A673 (cell line): ENCODE measurements at regions not wholly inside any gene's neighbourhood (a gene's known extent, or its start where the extent isn't known, plus 50 kb on each side); places are given as distances from the start of the nearest gene placed in this dataset.

ENCODE experiments used
- BruUV-seq: library from RNA; stranded (reverse); fragments of 400-500 nt; replicated peaks from 2 replicates; lab custom pipeline; 2021; lab: Mats Ljungman, UMichigan
- CTCF ChIA-PET: fragments of 300-600 bp; sonication (Branson Sonifier 250); formaldehyde crosslinking; loops from one replicate; lab custom pipeline; 2022; ENCODE audit warnings: antibody characterized with exemption; lab: Charles Lee
- POLR2A ChIA-PET: fragments of 300-600 bp; sonication (Branson Sonifier 250); formaldehyde crosslinking; loops from one replicate; lab custom pipeline; 2022; ENCODE audit warnings: antibody characterized with exemption; ENCODE audit not compliant: low non-redundant PET; lab: Charles Lee
- DNase-seq: peaks from one replicate; pipeline ENCODE4 v3.0.0-alpha.2; 2015; ENCODE audit warnings: low spot score
- H3K27ac ChIP-seq: fragments of 200-600 bp; sonication (generic); 2 replicates; pipeline ENCODE4 v1.5.1; 2016; ENCODE audit warnings: mixed run types, low read depth, mild to moderate bottlenecking, mixed read lengths, antibody characterized with exemption, low read length; ENCODE audit not compliant: poor library complexity, severe bottlenecking
- H3K27me3 ChIP-seq: fragments of 200-600 bp; sonication (generic); replicated peaks from 2 replicates; pipeline ENCODE4 v1.6.1; 2017; ENCODE audit warnings: mixed run types, low read depth, mild to moderate bottlenecking, mixed read lengths, antibody characterized with exemption, low read length; ENCODE audit not compliant: insufficient read depth, poor library complexity
- H3K36me3 ChIP-seq: fragments of 200-600 bp; sonication (generic); 2 replicates; pipeline ENCODE4 v1.6.1; 2016; ENCODE audit warnings: mixed run types, mild to moderate bottlenecking, mixed read lengths, antibody characterized with exemption, low read length; ENCODE audit not compliant: insufficient read depth, poor library complexity, severe bottlenecking
- H3K4me1 ChIP-seq: fragments of 200-600 bp; sonication (generic); 2 replicates; pipeline ENCODE4 v1.6.1; 2017; ENCODE audit warnings: mixed run types, mild to moderate bottlenecking, mixed read lengths, antibody characterized with exemption, low read length; ENCODE audit not compliant: insufficient read depth, poor library complexity, severe bottlenecking
- H3K4me3 ChIP-seq: fragments of 200-600 bp; sonication (generic); 2 replicates; pipeline ENCODE4 v1.5.1; 2016; ENCODE audit warnings: low read depth, mixed run types, mild to moderate bottlenecking, mixed read lengths, low read length; ENCODE audit not compliant: poor library complexity, severe bottlenecking
- H3K9me3 ChIP-seq: fragments of 200-600 bp; sonication (generic); 2 replicates; pipeline ENCODE4 v1.6.1; 2016; ENCODE audit warnings: mixed run types, low read depth, mild to moderate bottlenecking, mixed read lengths, antibody characterized with exemption, low read length; ENCODE audit not compliant: poor library complexity, severe bottlenecking
- CTCF ChIP-seq: fragments of 300-800, 200-600 bp; sonication (generic); conservative IDR thresholded peaks from 2 replicates; pipeline ENCODE4 v1.5.1; 2017; ENCODE audit warnings: low read depth, mild to moderate bottlenecking, antibody characterized with exemption, low read length, moderate library complexity, mixed read lengths
- EZH2 ChIP-seq: fragments of 200-600 bp; sonication (generic); IDR thresholded peaks from 2 replicates; pipeline ENCODE4 v1.6.1; 2017; ENCODE audit warnings: borderline replicate concordance, low read depth, mild to moderate bottlenecking, mixed read lengths, antibody characterized with exemption, low read length; ENCODE audit not compliant: poor library complexity, severe bottlenecking
- intact Hi-C: fragments of 100-400 bp; cut with micrococcal nuclease; formaldehyde crosslinking; loops from one replicate; pipeline ENCODE4 v1.10.0; 2022; ENCODE audit not compliant: unreplicated experiment

- DNase-seq = no peak
- Histone ChIP-seq H3K27me3 (no peaks in the 10 kb centered on the region), H3K27ac (no peak overlapping the region), H3K4me3 (no peak overlapping the region), H3K4me1 (no peaks in the 10 kb centered on the region), H3K9me3 (no peaks in the 10 kb centered on the region), H3K36me3 (no peaks in the 10 kb centered on the region)
- TF ChIP-seq EZH2 = no peak
- TF ChIP-seq CTCF = no peak
- POLR2A ChIA-PET = no interaction called here
- intact Hi-C loops = no loop called here
- no TSS peak for BruUV-seq
- CTCF ChIA-PET = no interaction called here
Observed at GRCh38 chr4:29047341-29048041, 1672.7 kb upstream of the PCDH7 start.

- BruUV-seq = no TSS peak
- H3K27ac ChIP-seq = no peak overlapping the region
- CTCF ChIA-PET = no interaction called here
Observed at GRCh38 chr4:29051381-29051965, 1668.7 kb upstream of the PCDH7 start.

GRCh38 chr4:29052266-29052665 is 1667.9 kb upstream of the PCDH7 start:
- no peaks in the 10 kb centered on the region for H3K4me1 ChIP-seq
- DNase-seq = no peak
- intact Hi-C loops = no loop called here
- no peak overlapping the region for H3K27ac ChIP-seq
- H3K4me3 ChIP-seq = no peak overlapping the region
- CTCF ChIA-PET = no interaction called here
- TF ChIP-seq CTCF (no peak), EZH2 (no peak)
- no peaks in the 10 kb centered on the region for H3K27me3 ChIP-seq
- POLR2A ChIA-PET = no interaction called here
- H3K9me3 ChIP-seq = no peaks in the 10 kb centered on the region
- no peaks in the 10 kb centered on the region for H3K36me3 ChIP-seq
- BruUV-seq = no TSS peak

More at GRCh38 chr4:29051381-29051965, 1668.7 kb upstream of the PCDH7 start:
- no peak overlapping the region for H3K4me3 ChIP-seq
- TF ChIP-seq EZH2 (no peak), CTCF (no peak)
- DNase-seq = no peak
- POLR2A ChIA-PET = no interaction called here
- intact Hi-C loops = no loop called here
- no peaks in the 10 kb centered on the region for H3K4me1 ChIP-seq
- H3K27me3 ChIP-seq = no peaks in the 10 kb centered on the region
- no peaks in the 10 kb centered on the region for H3K36me3 ChIP-seq
- H3K9me3 ChIP-seq = no peaks in the 10 kb centered on the region
